ENCODE measurements at regions not wholly inside any gene's neighbourhood (a gene's known extent, or its start where the extent isn't known, plus 50 kb on each side); places are given as distances from the start of the nearest gene placed in this dataset.

DNA sequence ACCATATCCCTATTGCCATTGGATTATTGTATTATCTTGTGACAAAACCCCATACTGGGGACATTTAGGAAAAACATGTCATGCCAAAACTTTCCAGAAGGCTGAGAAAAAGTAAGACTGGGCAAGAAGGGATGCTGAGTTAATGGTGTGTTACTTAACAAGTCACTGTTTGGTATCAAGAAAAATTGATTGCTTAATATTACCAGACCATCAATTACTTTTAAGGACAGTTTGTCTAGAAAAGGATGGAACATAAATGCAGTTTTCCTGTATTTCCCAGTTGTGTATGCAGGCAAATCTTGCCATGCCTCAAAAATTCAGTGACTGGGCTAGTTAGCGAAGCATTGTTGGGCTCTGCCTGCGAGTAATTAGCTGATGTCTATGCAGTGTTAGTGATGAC is 705.6 kb upstream of the MIR17HG start:
- TF ChIP-seq GATA2 (IDR thresholded peaks at IDR 0.05; ENCODE audit: low read depth, low read length) (no peak), GATA3 (IDR thresholded peaks at IDR 0.05; ENCODE audit: low read depth, low read length) (no peak)

All from SH-SY5Y (cell line).